ENCODE measurements at regions not wholly inside any gene's neighbourhood (a gene's known extent, or its start where the extent isn't known, plus 50 kb on each side); places are given as distances from the start of the nearest gene placed in this dataset.

DNA sequence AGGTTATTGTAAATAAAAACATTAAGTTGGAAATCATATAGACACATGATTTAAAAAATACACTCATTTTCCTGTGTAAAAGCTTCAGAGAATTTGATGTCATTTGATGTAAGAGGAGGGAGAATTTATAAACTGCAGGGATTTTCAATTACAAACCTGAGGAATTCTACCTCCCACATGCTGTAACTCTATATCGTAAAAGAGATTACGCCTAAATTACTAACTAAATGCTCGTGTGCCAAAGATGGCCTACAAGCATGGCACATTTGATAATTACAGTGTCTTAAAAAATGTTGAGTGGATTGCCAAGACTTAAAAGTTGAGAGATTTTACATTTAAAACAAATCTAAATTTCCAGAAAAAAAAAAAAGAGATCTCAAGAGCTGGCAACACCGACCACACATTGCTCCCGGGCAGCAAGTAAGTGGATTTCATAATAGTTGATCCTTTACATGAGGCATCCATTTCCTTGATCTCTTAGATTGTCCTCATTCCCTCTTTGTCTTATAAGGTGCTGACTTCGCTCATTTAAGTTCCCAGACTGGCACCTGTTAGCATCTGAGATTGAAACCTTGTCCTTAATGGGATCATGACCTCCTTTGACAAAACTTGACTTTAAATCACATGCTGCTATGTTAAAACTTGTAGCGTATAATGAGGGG, 840.3 kb upstream of the ZEB2 start:
- no peak for DNase-seq (ENCODE audit: low read depth, low spot score)

- no peak for DNase-seq (ENCODE audit: low read depth, low spot score)
Observed at GRCh38 chr2:145359561-145359960, 839.6 kb upstream of the ZEB2 start.

GRCh38 chr2:145356056-145356455, 836.1 kb upstream of the ZEB2 start:
- DNase-seq (ENCODE audit: low read depth, low spot score), result no peak

DNA sequence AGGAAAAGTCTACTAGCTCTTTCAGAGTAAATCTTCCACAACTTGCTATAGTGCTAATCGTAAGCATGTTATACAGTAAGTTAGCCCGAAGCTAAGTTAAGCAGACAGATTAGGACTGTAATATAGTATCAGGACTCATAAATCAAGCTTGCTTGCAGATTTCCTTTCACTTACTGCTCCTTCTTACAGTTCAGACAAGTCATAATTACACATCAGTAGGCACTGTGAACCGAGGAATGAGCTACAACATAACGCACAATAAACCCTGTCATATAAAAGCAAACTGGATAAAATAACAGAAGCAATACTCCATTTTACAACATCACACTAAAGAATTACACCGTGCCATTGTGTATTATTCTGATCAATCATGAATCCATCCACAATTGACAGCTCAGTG, 832.6 kb upstream of the ZEB2 start:
- DNase-seq (ENCODE audit: low read depth, low spot score), result no peak

DNA sequence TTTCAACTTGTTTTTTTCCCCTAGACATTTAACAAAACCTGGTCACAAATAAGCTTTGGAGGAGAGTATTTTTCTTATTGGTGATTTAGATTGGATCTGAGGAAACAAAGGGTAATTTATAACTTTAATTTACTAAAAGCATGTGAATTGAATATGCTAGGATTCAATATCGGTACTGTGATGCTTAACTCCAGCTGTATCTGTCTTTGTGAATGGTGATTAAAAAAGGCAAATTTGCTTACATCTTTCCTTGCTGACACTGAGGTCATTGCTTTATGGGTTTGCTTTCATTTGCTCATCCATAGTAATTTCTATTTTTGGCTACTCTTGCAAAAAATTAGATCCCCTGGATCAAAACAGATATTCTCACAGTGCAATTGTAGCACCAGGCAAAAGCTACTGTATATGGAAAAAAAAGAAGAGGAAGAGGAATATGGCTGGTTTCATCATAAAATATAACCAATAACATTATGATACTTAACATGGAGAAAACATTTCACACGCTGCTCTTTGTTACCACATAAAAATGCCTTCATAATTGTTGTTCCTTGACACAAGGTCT, 832.0 kb upstream of the ZEB2 start:
- no peak for DNase-seq (ENCODE audit: low read depth, low spot score)

GRCh38 chr2:145350011-145350410, 830.1 kb upstream of the ZEB2 start:
- no peak for DNase-seq (ENCODE audit: low read depth, low spot score)

DNA sequence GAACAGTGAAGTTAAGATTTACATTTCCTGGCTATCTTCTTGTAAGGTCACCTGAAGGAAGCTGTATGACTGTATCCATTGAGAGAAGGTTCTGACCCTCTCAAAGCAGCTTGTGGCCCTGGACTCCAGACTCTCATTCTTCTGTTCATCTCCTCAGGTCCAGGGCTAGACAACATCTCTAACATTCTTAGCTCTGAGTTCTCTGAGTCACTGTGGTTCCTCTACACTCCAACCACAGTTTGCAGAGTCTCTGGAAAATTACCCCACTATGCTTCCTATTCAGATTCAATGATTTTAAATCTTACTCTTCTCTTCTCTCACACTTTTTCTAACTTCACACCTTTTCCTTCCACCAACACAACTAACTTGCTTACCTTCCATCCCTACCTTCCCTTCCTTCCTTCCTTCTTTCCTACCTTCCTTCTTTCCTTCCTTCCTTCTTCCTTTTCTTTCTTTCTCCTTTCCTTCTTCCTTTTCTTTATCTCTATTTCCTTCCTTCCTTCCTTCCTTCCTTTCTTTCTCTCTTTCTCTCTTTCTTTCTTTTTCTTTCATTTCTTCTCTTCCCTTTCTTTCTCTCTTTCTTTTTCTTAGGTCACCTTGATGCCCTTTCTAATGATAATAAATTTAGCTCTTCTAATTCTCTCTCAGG, 824.3 kb upstream of the ZEB2 start:
- no peak for DNase-seq (ENCODE audit: low read depth, low spot score)

GRCh38 chr2:145343287-145343686, 823.4 kb upstream of the ZEB2 start:
- DNase-seq (ENCODE audit: low read depth, low spot score), result no peak

DNA sequence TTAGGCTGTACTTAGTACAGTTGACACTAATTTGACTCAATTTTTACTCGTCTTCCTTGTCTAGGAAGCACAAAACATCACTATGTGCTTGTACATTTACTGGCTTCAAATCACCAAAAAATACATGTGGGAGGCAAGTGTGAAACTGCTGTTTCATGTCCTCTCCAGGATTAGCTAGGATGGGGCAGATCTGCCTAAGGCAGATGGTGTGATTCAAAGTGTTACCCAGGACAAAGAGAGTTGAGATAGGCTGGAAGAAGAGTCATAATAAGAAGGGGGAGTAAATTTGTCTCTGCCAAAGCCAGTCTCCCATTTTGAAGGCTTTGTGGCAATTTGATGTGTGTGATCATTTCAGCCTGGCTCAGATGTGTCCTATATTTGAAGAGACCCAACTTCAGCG, 821.6 kb upstream of the ZEB2 start:
- no peak for DNase-seq (ENCODE audit: low read depth, low spot score)

- DNase-seq (ENCODE audit: low read depth, low spot score), result no peak
Observed at GRCh38 chr2:145339646-145340045, 819.7 kb upstream of the ZEB2 start.

DNA sequence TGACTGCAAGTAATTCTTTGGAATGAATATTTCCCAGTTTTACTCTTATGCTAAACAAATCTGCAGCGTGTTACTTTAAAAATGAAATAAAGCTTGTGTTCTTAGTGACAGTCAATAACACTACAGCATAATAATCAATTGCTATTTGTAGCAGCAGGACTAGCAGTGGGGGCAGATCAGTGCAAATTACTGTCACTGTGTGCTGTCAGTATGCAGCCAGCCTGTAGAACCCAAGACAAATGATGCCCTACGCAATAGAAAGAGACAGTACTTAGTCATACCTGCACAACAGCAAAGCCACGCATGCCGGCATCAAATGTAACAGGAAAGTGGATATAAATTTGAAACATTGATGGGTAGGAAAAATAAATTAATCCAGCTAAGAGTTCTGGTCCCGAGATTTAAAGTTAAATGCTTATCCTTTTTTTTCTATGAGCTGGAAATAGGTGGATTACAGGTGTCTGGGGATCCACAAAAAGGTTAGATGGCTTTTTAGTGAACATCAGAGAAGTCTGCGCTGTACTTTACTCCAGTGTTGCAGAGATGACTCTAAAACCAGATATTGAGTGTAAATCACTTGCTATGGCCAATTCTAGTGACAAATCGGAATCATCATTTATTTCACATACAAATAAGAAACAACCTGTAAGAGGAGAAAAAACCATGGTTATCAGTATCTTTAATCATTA, 812.4 kb upstream of the ZEB2 start:
- DNase-seq (ENCODE audit: low read depth, low spot score), result no peak

DNA sequence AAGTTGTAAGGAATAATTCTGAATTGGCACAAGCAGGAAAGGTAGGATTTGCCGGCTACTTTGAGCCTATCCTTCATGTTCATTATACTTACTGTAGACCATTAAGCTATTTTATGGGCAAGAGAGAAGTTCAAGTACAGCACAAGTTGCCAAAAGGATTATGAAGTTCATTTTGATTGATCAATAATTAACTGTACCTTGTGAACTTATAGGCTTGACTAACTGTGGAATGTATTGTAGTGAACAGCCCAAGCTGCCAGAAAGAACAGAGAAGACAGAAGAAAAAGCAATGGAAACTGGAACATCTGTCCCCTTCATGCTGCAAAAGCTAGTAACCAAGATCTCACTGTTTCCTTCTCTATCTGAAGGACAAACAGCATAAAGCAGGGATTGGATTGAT, 810.1 kb upstream of the ZEB2 start:
- no peak for DNase-seq (ENCODE audit: low read depth, low spot score)

DNA sequence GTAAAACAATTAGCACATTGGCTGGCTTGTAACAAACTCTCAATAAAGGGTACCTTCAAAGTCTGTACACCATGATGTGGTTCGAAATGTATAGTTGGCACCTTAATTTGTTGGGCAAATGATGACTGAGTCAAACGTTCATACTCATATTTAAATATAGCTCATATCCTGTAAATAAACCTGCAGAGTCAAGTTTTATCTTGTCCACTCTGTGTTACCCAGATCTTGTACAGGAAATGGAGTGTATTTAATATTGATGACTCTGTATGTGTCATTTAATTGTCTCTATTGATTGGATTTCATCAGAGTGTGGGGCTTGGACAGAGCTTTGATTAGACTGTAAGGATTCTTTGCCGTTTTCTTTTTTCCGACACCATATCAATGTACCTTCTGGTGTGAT, 805.6 kb upstream of the ZEB2 start:
- no peak for DNase-seq (ENCODE audit: low read depth, low spot score)

DNA sequence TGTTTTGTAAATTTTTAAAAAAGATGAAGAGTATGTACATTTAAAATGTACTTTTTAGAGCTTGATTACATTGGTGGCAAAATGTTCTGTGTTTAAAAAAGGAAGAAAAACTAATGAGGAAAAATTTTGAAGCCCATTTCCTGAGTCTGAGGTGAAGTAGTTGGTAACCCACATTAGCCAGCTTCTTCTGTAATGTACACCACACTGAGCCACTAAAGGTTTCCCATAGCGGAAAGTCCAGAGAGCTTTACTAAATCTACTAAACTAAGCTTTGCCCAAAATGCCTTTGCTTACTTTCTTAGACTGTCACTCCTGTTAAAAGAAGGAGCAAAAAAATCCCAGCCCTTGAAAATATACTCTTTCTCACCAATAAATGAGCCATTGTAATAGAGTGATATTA, 804.8 kb upstream of the ZEB2 start:
- no peak for DNase-seq (ENCODE audit: low read depth, low spot score)

DNA sequence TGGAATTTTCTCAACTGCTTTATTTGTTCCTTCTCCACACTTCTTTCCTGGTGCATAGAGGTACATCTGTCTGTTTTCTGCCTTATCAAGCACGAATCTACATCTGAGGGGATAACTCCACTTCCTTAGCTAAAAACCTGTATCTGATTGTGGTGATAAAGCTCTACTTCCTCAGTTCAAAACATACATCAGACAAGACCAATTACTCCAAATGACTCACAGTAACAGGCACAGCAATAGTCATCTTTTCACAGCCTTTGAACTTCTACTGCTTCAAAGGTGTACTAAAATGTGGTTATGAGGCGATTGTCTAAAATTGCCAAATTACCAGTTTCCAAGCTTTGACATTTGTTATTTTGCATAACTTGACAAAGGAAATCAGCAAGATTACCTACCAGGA, 803.6 kb upstream of the ZEB2 start:
- no peak for DNase-seq (ENCODE audit: low read depth, low spot score)

DNA sequence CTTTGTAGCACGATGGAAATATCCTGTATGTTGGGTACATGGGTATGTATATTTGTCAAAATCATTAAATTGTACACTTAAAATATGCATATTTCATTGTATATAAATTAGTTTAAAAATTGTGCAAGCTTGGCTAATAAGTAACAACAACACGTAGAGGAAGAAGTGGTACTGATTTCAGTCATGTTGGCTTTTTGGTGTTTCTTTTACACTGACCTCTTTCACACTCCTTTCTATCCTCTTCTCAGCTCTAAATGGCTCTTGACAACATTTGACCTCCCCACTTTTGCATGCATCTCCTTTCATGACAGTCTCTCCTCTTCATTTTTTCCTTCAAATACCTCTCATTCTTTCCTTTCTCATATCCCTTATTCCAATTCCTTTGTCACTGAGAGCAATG, 801.4 kb upstream of the ZEB2 start:
- DNase-seq (ENCODE audit: low read depth, low spot score), result no peak

- DNase-seq (ENCODE audit: low read depth, low spot score), result no peak
Observed at GRCh38 chr2:145316496-145316895, 796.6 kb upstream of the ZEB2 start.

DNA sequence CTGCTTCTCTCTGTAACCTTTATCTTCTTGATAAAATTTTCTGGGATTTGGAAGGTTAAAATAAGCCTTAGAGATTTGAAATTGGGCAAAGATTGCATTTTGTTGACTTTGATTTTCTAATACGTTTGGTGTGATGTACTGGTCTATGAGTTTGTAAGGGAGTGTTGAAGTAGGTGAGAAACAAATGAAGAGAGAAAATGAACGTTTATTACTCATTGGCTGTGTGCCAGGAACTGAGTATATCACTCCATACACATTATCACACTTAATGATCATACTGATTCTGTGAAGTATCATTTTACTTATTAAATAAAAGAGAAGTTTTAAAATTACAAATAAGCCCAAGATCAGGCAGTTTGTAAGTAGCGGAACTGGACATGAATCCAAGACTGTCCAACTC, 795.1 kb upstream of the ZEB2 start:
- DNase-seq (ENCODE audit: low read depth, low spot score), result no peak

DNA sequence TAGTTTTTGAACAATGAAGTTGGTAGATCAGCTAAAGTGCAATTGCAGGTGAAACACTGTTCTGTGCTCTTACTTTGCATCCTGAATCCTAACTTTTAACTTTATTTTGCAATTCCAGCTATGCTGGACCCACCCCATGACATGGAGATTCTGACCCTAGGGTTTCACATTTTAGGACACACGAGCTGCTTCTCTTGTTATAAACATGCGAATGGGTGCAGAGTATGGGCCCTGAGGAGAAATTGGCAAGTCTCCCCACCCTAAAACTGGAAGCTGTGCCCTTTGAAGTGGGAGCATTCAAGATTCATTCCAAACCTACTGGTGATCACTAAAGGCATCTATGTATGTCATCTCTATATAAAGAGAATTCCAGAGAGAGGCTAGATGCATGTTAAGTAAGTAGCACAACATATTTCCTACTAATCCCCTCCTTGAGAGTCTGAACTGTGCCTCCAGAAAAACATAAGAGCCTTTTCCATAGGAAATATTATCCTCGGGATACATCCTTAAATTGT, 794.3 kb upstream of the ZEB2 start:
- DNase-seq (ENCODE audit: low read depth, low spot score), result no peak

DNA sequence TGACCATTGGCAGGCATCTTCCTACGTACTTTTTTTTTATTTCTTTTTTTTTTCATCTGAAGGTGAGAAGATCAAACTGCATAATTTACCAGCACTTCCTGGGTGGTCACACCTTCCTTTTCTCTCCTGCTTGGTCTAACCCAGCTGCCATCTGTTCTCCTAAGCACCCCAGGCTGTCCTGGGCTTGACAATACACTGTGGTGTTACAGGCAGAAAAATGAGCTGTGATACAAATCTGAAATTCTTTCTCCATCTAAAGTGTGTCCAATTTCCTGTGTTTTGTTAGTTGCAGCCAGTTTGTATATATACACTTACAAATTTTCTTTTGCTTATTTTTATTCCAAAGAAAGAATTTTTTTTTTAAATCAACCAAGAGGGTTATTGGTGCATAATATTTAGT, 786.0 kb upstream of the ZEB2 start:
- DNase-seq (ENCODE audit: low read depth, low spot score), result no peak

DNA sequence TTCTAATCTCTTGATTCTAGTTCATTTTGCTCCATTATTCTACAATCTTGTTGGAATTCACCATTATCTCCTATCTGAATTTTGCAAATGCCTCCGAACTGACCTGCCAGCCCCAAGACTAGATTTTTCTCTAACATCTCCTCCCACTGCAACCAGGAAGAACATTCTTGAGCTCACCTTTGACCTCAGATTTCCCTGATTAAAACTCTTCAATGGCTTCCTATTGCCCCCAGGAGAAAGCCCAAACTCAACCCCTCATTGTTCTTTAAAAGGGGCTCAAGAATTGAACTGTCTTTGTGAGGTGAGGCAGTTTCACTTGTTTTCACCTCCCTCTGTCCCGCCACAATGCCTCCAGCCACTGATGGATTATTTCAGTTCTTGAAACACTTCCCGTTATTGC, 784.6 kb upstream of the ZEB2 start:
- DNase-seq (ENCODE audit: low read depth, low spot score), result no peak

DNA sequence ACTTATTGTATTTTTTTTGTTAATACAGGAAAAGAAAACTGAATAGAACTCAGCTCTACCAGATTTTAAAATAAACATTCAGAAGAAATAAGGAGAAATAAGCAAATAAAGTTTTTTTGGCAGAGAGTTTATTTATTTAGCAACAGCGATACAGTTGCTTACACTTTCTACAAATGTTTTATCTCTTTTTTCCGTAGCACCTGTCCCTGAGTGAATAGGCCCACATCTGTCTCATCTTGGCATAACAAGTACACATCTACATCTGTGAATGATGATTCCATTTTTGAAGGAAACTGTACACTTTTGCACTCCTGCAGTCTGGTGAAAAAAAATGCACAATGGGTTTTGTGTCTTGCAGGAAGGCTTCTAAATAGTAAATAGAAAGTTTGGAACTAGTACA, 783.6 kb upstream of the ZEB2 start:
- no peak for DNase-seq (ENCODE audit: low read depth, low spot score)

DNA sequence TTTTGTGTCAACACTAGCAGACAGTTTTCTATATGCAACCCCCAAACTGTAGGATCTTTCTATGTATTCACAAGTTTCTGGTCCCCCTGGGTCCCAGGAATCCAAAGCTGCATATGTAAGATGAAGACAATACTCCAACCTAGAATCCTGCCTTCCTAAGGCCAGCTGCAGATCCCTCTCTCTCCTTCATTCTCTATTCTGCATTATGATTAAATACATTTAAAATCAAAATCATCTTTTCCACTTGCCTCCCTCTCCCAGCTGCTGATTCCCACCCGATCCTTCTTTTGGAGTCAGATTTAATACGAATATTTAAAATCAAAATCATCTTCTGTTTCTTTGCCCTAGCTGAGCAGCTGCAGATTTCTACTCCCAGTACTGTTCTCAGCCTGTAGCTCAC, 783.0 kb upstream of the ZEB2 start:
- DNase-seq (ENCODE audit: low read depth, low spot score), result no peak
